ENCODE measurements at regions not wholly inside any gene's neighbourhood (a gene's known extent, or its start where the extent isn't known, plus 50 kb on each side); places are given as distances from the start of the nearest gene placed in this dataset.

GRCh38 chr21:28118570-28118969, 874.1 kb downstream of the LTN1 start:
- TF ChIP-seq CTCF (IDR thresholded peaks at IDR 0.05; ENCODE audit: extremely low read depth in 1 of 2, insufficient read depth in 1 of 2, low read depth in 1 of 2, low read length in 2 of 2) (no peak), EZH2 (IDR thresholded peaks at IDR 0.05; ENCODE audit: borderline replicate concordance, low read depth, low read length, severe bottlenecking) (no peak), POLR2AphosphoS5 (IDR thresholded peaks at IDR 0.05; ENCODE audit: insufficient read depth, low read depth, low read length) (no peak), GATA2 (IDR thresholded peaks at IDR 0.05; ENCODE audit: insufficient read depth, insufficient read length, low read depth, low read length) (no peak)
